ENCODE measurements at regions not wholly inside any gene's neighbourhood (a gene's known extent, or its start where the extent isn't known, plus 50 kb on each side); places are given as distances from the start of the nearest gene placed in this dataset.

GRCh38 chr9:100730086-100730485, 152.2 kb downstream of the CAVIN4 start:
- TF ChIP-seq CTCF (IDR thresholded peaks at IDR 0.05) (no peak), POLR2A (IDR thresholded peaks at IDR 0.05) (no peak)

Data from heart left ventricle (tissue), 13 donors.